ENCODE measurements at regions not wholly inside any gene's neighbourhood (a gene's known extent, or its start where the extent isn't known, plus 50 kb on each side); places are given as distances from the start of the nearest gene placed in this dataset.
A peak's percentile ranks its signal among the peaks of the same experiment; 100 is the strongest.

DNA sequence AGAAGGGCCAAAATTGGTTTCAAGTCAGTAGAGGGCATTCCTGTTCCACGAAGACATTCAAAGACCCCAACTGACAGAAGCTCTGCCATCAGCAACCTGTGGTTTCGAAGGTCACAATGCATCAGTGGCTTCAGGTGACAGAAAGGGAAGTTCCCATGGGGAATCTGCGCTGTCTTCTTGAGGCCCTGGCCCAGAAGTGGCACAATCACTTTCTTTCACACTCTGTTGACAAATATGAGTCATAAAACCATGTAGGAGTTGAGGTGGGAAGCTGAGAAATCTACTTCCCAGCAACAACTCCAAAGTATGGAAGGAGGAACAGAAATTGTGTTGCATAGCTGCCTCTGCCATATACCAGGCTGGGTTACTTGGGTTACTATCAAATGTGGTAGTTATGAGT, 621.1 kb upstream of the FANCL start (continued):
- TF ChIP-seq, protein P1, sequence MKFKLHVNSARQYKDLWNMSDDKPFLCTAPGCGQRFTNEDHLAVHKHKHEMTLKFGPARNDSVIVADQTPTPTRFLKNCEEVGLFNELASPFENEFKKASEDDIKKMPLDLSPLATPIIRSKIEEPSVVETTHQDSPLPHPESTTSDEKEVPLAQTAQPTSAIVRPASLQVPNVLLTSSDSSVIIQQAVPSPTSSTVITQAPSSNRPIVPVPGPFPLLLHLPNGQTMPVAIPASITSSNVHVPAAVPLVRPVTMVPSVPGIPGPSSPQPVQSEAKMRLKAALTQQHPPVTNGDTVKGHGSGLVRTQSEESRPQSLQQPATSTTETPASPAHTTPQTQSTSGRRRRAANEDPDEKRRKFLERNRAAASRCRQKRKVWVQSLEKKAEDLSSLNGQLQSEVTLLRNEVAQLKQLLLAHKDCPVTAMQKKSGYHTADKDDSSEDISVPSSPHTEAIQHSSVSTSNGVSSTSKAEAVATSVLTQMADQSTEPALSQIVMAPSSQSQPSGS (IDR thresholded peaks at IDR 0.05; ENCODE audit: low read length): peak; percentile 27; the same call in 1 of the 2 replicates

DNA sequence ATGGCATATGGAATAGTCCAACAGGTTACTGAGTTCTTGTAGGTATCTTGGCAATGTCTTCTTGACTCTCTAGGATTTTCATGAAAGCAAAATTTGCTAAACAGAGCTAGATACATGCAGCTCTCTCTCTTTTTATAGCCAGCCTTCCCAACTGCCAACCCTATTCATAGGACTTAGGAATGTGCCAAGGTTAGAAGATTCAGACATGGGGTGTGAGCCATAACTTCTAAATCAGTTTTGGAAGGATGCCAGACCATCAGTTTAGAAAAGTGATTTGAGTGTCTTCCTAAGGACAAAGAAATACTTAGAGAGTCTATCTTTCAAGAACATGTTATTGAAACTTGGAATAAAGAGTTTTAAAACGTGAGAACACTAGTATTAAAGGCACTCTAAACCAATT, 619.5 kb upstream of the FANCL start:
- no TSS peak for BruUV-seq (replicated peaks)

More for the DNA sequence above, 619.5 kb upstream of the FANCL start:
- H3K4me3 ChIP-seq: no peak overlapping the region
- no peak for FAIRE-seq
- ChIA-PET RAD21 (ENCODE audit: unreplicated experiment) (no interaction called here), POLR2A (no interaction called here), CTCF (no interaction called here), SMC1A (ENCODE audit: uncharacterized antibody, unreplicated experiment) (no interaction called here)
- no peak overlapping the region for H3K4me2 ChIP-seq (ENCODE audit: control insufficient read depth, insufficient read depth)
- H3K36me3 ChIP-seq (ENCODE audit: control insufficient read depth in 2 of 2, insufficient read depth in 2 of 2, low read length in 1 of 2): no peaks in the 10 kb centered on the region
- H3K79me2 ChIP-seq (ENCODE audit: control insufficient read depth, insufficient read depth, low read length): no peaks in the 10 kb centered on the region
- H3K9me3 ChIP-seq (replicated peaks; ENCODE audit: control insufficient read depth, insufficient read depth, low read length): no peaks in the 10 kb centered on the region
- no peak overlapping the region for H2AFZ ChIP-seq (ENCODE audit: control insufficient read depth, low read depth, low read length)
- no peak for ATAC-seq
- H3K27me3 ChIP-seq (replicated peaks in 1 of 2; ENCODE audit: control insufficient read depth in 2 of 2, insufficient read depth in 2 of 2, low read length in 1 of 2): no peaks in the 10 kb centered on the region
- in situ Hi-C loops (cut with MboI): no loop called here
- H3K27ac ChIP-seq (ENCODE audit: control insufficient read depth, insufficient read depth): no peak overlapping the region
- no peak for DNase-seq (ENCODE audit: low read depth, low spot score)
- intact Hi-C loops (cut with micrococcal nuclease; ENCODE audit: unreplicated experiment): no loop called here
- H4K20me1 ChIP-seq (ENCODE audit: control insufficient read depth, insufficient read depth): no peaks in the 10 kb centered on the region
- no peak overlapping the region for H3K9ac ChIP-seq (ENCODE audit: control insufficient read depth, insufficient read depth, low read length)
- 0% methylated on average over 1 of the region's 1 CpG for WGBS (ENCODE audit: insufficient coverage, insufficient replicate concordance, low lambda C conversion rate, missing lambda C conversion rate)
- peaks cover 20% of the 10 kb centered on the region for H3K4me1 ChIP-seq (ENCODE audit: control insufficient read depth, insufficient read depth, low read length)
- no peak for TF ChIP-seq ELK1 (IDR thresholded peaks at IDR 0.05; ENCODE audit: low read depth, low read length)
- TF ChIP-seq IKZF2 (IDR thresholded peaks at IDR 0.05): no peak
- TF ChIP-seq ZBED1 (IDR thresholded peaks at IDR 0.05; ENCODE audit: borderline replicate concordance): no peak
- no peak for TF ChIP-seq DPF2 (IDR thresholded peaks at IDR 0.05)
- TF ChIP-seq CHD2 (IDR thresholded peaks at IDR 0.05; ENCODE audit: borderline replicate concordance, low read depth, low read length): no peak
- TF ChIP-seq, protein P2, sequence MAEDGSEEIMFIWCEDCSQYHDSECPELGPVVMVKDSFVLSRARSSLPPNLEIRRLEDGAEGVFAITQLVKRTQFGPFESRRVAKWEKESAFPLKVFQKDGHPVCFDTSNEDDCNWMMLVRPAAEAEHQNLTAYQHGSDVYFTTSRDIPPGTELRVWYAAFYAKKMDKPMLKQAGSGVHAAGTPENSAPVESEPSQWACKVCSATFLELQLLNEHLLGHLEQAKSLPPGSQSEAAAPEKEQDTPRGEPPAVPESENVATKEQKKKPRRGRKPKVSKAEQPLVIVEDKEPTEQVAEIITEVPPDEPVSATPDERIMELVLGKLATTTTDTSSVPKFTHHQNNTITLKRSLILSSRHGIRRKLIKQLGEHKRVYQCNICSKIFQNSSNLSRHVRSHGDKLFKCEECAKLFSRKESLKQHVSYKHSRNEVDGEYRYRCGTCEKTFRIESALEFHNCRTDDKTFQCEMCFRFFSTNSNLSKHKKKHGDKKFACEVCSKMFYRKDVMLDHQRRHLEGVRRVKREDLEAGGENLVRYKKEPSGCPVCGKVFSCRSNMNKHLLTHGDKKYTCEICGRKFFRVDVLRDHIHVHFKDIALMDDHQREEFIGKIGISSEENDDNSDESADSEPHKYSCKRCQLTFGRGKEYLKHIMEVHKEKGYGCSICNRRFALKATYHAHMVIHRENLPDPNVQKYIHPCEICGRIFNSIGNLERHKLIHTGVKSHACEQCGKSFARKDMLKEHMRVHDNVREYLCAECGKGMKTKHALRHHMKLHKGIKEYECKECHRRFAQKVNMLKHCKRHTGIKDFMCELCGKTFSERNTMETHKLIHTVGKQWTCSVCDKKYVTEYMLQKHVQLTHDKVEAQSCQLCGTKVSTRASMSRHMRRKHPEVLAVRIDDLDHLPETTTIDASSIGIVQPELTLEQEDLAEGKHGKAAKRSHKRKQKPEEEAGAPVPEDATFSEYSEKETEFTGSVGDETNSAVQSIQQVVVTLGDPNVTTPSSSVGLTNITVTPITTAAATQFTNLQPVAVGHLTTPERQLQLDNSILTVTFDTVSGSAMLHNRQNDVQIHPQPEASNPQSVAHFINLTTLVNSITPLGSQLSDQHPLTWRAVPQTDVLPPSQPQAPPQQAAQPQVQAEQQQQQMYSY (CRISPR knock-in tag; IDR thresholded peaks at IDR 0.05): no peak
- no peak for TF ChIP-seq EGR1 (IDR thresholded peaks at IDR 0.05; ENCODE audit: borderline replicate concordance in 1 of 2, low read depth in 2 of 2, low read length in 2 of 2)
- TF ChIP-seq YY1 (IDR thresholded peaks at IDR 0.05; ENCODE audit: low read depth, low read length): no peak
- TF ChIP-seq, protein P3, sequence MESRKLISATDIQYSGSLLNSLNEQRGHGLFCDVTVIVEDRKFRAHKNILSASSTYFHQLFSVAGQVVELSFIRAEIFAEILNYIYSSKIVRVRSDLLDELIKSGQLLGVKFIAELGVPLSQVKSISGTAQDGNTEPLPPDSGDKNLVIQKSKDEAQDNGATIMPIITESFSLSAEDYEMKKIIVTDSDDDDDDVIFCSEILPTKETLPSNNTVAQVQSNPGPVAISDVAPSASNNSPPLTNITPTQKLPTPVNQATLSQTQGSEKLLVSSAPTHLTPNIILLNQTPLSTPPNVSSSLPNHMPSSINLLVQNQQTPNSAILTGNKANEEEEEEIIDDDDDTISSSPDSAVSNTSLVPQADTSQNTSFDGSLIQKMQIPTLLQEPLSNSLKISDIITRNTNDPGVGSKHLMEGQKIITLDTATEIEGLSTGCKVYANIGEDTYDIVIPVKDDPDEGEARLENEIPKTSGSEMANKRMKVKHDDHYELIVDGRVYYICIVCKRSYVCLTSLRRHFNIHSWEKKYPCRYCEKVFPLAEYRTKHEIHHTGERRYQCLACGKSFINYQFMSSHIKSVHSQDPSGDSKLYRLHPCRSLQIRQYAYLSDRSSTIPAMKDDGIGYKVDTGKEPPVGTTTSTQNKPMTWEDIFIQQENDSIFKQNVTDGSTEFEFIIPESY (IDR thresholded peaks at IDR 0.05): no peak

Data from GM12878 (cell line).